Astrocyte (in vitro differentiated cells and primary cell): ENCODE measurements at regions not wholly inside any gene's neighbourhood (a gene's known extent, or its start where the extent isn't known, plus 50 kb on each side); places are given as distances from the start of the nearest gene placed in this dataset.

ENCODE experiments used
- DNase-seq: peaks from one replicate; pipeline ENCODE4 v3.0.0-alpha.2; 2010; ENCODE audit warnings: low read depth
- FAIRE-seq: peaks from 2 replicates; lab custom pipeline; 2011; peaks lifted over from hg19 to GRCh38; lab: Jason Lieb, UNC
- H2AFZ ChIP-seq: 2 replicates; pipeline ENCODE4 v1.6.0; 2012; ENCODE audit warnings: low read depth, low read length, inconsistent platforms
- H3K27ac ChIP-seq: 2 replicates; pipeline ENCODE4 v1.5.1; 2011; ENCODE audit warnings: low read depth, low read length, inconsistent platforms
- H3K27me3 ChIP-seq: 2 replicates; pipeline ENCODE4 v1.6.0; 2011; ENCODE audit warnings: low read length, inconsistent platforms; ENCODE audit not compliant: insufficient read depth
- H3K36me3 ChIP-seq: 2 replicates; pipeline ENCODE4 v1.5.1; 2011; ENCODE audit warnings: low read length, inconsistent platforms; ENCODE audit not compliant: insufficient read depth
- H3K4me1 ChIP-seq: 2 replicates; pipeline ENCODE4 v1.5.1; 2011; ENCODE audit warnings: low read length, inconsistent platforms; ENCODE audit not compliant: insufficient read depth
- H3K4me2 ChIP-seq: 2 replicates; pipeline ENCODE4 v1.6.0; 2012; ENCODE audit warnings: low read length, inconsistent platforms
- H3K4me3 ChIP-seq: 2 replicates; pipeline ENCODE4 v1.5.1; 2011; ENCODE audit warnings: low read depth, mild to moderate bottlenecking, low read length, inconsistent platforms; ENCODE audit not compliant: insufficient read depth
- H3K79me2 ChIP-seq: 2 replicates; pipeline ENCODE4 v1.6.0; 2012; ENCODE audit warnings: mild to moderate bottlenecking, low read length, inconsistent platforms; ENCODE audit not compliant: insufficient read depth
- H3K9ac ChIP-seq: 2 replicates; pipeline ENCODE4 v1.6.0; 2012; ENCODE audit warnings: mild to moderate bottlenecking, low read length, inconsistent platforms
- H3K9me3 ChIP-seq: 2 replicates; pipeline ENCODE4 v1.5.1; 2012; ENCODE audit warnings: low read depth, mild to moderate bottlenecking, low read length, inconsistent platforms; ENCODE audit not compliant: insufficient read depth
- H4K20me1 ChIP-seq: 2 replicates; pipeline ENCODE4 v1.6.0; 2012; ENCODE audit warnings: low read length, inconsistent platforms; ENCODE audit not compliant: insufficient read depth
- H3K27ac Mint-ChIP-seq: one replicate; pipeline ENCODE4 v1.8.0; 2021; ENCODE audit warnings: mild to moderate bottlenecking, mixed read lengths; ENCODE audit not compliant: unreplicated experiment
- H3K27me3 Mint-ChIP-seq: one replicate; pipeline ENCODE4 v1.8.0; 2021; ENCODE audit warnings: low read depth, mixed read lengths; ENCODE audit not compliant: unreplicated experiment
- H3K36me3 Mint-ChIP-seq: one replicate; pipeline ENCODE4 v1.8.0; 2021; ENCODE audit warnings: low read depth, mixed read lengths; ENCODE audit not compliant: unreplicated experiment
- H3K4me1 Mint-ChIP-seq: one replicate; pipeline ENCODE4 v1.8.0; 2021; ENCODE audit warnings: low read depth, mixed read lengths; ENCODE audit not compliant: unreplicated experiment
- H3K4me3 Mint-ChIP-seq: one replicate; pipeline ENCODE4 v1.8.0; 2021; ENCODE audit warnings: mild to moderate bottlenecking, moderate library complexity, mixed read lengths; ENCODE audit not compliant: unreplicated experiment
- H3K9me3 Mint-ChIP-seq: one replicate; pipeline ENCODE4 v1.8.0; 2021; ENCODE audit warnings: mild to moderate bottlenecking, mixed read lengths; ENCODE audit not compliant: unreplicated experiment
- CTCF ChIP-seq: IDR thresholded peaks from 2 replicates; pipeline ENCODE4 v1.5.1; 2011; ENCODE audit warnings: low read depth, mild to moderate bottlenecking, inconsistent platforms, low read length, moderate library complexity; ENCODE audit not compliant: insufficient read depth
- EZH2 ChIP-seq: IDR thresholded peaks from 2 replicates; pipeline ENCODE4 v1.6.1; 2012; ENCODE audit warnings: mild to moderate bottlenecking, low read length, inconsistent platforms; ENCODE audit not compliant: insufficient read depth

- H3K27ac Mint-ChIP-seq = no peak overlapping the region
Observed at GRCh38 chr2:128474962-128475361, 156.3 kb upstream of the HS6ST1 start.

GRCh38 chr2:128475427-128476211, 157.0 kb upstream of the HS6ST1 start:
- Mint-ChIP-seq H3K4me1 (no peaks in the 10 kb centered on the region), H3K4me3 (no peak overlapping the region), H3K27me3 (peaks cover 28% of the 10 kb centered on the region), H3K9me3 (peaks cover 10% of the 10 kb centered on the region), H3K27ac (no peak overlapping the region), H3K36me3 (no peaks in the 10 kb centered on the region)
- Histone ChIP-seq H3K4me3 (no peak overlapping the region), H3K36me3 (no peaks in the 10 kb centered on the region), H3K9me3 (no peaks in the 10 kb centered on the region), H3K27ac (no peak overlapping the region), H4K20me1 (no peaks in the 10 kb centered on the region), H2AFZ (no peak overlapping the region), H3K27me3 (no peaks in the 10 kb centered on the region), H3K9ac (no peak overlapping the region), H3K4me2 (no peak overlapping the region), H3K79me2 (no peaks in the 10 kb centered on the region), H3K4me1 (no peaks in the 10 kb centered on the region)
- DNase-seq (no peak), FAIRE-seq (no peak)
- TF ChIP-seq CTCF (no peak), EZH2 (no peak)

More at GRCh38 chr2:128474962-128475361, 156.3 kb upstream of the HS6ST1 start:
- FAIRE-seq = no peak
- no peak overlapping the region for H3K27ac ChIP-seq
- TF ChIP-seq EZH2 = no peak
- no peak for TF ChIP-seq CTCF
- no peaks in the 10 kb centered on the region for H3K79me2 ChIP-seq
- no peaks in the 10 kb centered on the region for H3K36me3 ChIP-seq
- H3K4me3 Mint-ChIP-seq = no peak overlapping the region
- H3K9me3 ChIP-seq = peaks cover 5% of the 10 kb centered on the region
- H3K27me3 ChIP-seq = no peaks in the 10 kb centered on the region
- H3K4me2 ChIP-seq = no peak overlapping the region
- H3K9me3 Mint-ChIP-seq = peaks cover 17% of the 10 kb centered on the region
- H4K20me1 ChIP-seq = no peaks in the 10 kb centered on the region
- no peak overlapping the region for H3K4me3 ChIP-seq
- DNase-seq = no peak
- no peaks in the 10 kb centered on the region for H3K36me3 Mint-ChIP-seq
- H2AFZ ChIP-seq = no peak overlapping the region
- H3K27me3 Mint-ChIP-seq = peaks cover 29% of the 10 kb centered on the region
- no peak overlapping the region for H3K9ac ChIP-seq
- no peaks in the 10 kb centered on the region for H3K4me1 ChIP-seq
- no peaks in the 10 kb centered on the region for H3K4me1 Mint-ChIP-seq
